ENCODE measurements at regions not wholly inside any gene's neighbourhood (a gene's known extent, or its start where the extent isn't known, plus 50 kb on each side); places are given as distances from the start of the nearest gene placed in this dataset.
A peak's percentile ranks its signal among the peaks of the same experiment; 100 is the strongest.

DNA sequence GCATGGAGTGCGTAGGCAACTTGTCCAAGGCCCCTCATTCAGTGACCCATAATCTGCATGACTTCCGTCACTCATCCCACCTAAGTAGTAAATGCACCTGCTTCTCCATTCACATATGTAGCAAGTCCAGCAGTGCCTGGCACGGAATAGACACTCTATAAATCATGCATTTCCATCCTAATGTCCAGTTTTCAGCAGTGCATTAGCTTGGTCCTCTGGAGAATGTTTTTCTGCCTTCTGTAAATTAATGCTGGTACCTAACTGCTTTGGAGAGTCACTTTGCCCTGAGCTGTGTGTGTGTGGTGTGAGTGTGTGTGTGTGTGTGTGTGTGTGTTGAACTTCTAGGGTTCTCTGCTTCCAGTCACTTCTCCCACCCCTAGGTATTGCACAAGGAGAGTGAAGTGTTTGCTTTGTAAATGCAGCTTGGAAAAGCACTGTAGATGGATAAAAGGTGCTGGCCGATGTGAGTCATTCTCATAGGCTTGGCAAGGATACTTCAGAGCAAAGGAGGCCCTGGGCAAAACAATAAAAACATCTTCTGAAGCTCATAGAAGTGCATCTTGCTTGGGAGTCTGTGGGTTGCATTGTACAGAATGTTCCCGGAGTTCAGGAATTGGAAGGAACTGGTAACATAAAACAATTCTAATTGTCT is 181.8 kb downstream of the KATNAL1 start:
- peak; percentile 95 for DNase-seq

DNA sequence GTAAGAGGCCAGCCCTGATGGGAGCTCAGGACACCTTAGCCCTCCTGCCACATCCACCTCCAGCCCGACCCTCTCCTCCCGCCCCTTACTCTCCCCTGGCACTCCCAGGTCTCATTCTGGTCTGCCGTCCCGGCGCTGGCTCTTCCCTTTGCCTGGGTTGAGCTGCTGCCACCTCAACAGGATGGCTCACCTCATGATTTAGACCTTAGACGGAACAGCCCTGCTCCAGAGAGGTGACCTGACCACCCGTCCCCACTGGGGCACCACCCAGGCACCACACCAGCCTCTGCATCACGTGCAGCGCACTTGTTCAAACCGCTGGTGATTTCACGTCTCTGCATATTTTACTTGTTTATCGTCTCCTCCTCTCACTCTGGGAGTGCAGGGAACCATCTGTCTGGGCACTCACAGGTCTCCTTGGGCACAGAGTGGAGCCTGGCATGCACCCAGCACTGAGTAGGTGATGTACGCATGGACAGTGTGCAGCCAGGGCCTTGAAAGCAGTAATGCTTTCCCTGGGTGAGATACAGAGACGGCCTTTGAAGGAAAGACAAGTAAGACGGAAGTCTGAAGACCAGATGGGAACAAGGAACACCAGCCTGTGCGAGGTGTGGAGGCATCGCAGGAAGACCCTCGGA is 183.1 kb downstream of the KATNAL1 start:
- DNase-seq = peak; percentile 70

DNA sequence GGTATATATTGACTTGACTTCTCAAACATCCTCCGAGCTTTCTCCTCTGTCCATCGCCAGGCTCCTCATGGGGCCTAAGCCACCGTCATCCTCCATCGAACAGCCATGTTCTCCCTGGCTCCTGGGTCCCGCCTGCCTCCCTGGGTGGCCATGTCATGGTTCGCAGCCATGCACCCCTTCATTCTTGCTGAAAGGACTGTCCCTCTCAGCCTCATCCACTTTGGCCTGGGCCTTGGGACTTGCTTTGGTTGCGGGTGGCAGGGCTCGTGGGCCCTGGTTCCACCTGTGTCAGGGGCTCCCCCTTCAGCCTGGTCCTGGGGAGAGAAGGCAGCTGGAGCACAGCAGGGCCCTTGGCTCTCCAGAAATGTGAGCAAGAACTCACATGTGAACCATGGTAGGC is 183.8 kb downstream of the KATNAL1 start:
- DNase-seq = no peak

DNA sequence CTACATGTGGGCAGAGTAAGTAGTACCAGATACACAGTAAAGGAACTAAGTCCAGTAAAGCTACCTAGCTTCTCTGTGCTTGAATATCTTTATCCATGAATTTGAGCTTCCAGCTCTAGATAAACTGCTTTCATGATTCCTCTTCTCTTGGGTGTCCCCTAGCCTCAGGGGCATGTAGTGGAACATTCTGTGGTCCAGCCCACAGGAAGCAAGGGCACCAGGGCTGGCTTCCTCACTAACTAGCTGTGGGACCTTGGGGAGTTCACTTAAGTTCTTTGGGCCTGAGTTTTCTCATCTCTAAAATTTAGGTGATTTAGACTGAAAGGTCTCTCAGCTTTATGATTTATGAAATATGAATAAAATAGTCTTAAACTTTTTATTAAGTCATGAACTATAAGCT is 185.7 kb downstream of the KATNAL1 start:
- DNase-seq = no peak

DNA sequence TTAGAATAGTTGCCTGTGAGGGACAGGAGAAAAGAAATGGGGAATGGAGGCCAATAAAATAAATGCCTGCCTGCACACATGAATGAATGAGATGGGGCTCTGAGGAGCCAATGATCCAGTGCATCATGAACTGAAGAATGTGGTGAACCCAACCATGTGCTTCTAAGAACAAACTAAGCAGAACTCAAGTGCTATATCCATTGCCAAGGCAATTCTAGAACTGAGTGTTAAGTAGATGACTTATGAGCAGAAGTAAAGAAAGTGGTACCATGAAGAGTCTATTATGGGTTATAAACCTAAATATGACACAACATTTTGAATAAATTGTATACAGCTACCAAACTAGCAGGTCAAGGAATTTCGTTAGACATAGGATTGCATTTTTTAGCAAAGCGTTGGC is 186.1 kb downstream of the KATNAL1 start:
- peak; percentile 12 for DNase-seq

DNA sequence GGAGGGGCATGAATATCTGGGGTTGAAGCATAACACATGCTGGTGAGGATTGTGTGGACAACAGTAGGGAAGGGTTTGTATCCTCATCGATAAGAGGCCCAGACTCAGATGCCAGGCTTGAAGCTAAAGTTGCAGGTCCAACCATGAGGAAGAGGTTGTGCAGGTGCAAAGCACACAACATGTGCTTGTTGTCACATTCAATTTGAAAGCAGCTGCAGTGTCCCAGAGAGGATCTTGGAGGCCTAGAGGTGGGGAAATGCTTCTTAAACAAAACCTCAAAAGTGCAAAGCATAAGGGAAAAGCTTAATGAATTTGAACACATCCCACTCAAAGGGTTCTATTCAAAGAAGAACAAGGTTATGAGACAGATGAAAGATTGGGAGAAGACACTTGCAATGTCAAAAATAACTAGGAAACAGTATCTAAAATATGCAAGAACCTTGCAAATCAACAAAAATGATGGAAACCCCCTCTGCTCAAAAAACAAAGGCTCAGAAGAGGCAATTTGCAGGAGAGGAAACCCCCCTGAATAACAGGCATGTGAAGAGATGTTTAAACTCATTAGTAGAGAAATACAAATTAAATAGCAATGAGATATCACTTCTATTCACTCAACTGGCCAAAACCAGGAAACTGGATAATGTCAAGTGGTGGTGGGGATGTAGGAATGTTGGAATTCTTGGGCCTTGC is 187.1 kb downstream of the KATNAL1 start:
- no peak for DNase-seq

DNA sequence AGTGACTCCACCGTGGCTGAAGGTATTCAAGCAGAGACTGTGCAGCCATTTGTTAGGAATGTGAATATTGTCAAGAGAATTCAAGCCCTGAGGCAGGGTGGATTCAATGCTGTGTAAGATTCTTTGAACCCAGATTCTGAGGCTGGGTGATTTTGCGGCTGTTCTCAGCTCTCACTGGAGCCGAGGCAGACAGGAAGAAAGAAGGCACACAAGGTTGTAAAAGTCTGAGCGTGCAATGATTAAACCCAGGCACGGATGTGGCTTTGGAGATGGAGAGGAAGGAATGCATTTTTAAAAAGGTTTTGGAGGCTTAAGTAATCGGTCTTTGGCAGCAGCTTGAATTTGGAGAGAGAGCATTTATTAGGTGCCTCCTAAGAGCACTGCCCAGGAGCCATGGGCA is 187.9 kb downstream of the KATNAL1 start:
- peak; percentile 87 for DNase-seq

DNA sequence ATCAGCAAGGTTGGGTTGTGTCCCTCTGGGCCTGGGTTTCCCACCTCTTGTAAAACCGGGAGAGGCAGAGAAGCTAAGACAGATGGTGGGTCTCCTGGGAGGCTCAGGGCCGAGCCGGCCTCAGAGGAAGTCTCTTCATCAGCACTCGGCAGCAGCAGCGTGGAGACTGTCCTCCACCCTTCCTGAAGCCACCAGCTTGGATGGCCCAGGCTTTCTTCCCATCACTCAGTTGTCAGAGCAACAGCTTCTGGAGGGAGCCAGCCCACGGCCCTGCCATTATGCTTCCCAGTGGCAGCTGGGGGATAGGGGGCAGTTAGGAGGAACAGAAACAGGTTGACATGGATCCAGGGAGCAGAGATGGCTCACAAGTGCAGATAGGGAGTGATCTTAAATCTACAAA is 191.0 kb downstream of the KATNAL1 start:
- no peak for DNase-seq

DNA sequence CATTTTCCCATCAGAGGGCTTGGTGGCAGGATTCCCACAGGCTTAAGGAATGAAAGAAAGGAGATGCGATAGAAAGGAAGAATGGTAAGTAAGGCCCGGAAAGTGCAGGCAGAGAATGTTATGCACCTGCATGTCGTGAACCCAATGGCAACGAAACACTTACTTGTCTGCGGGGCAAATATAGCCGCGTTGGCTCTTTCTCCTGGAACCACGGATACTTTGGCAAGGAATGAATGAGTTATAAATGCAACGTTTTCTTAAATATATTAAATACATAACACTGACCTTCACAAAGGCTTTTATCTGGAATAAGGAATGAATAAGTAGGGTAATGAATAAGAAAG is 192.1 kb downstream of the KATNAL1 start:
- DNase-seq = no peak

DNA sequence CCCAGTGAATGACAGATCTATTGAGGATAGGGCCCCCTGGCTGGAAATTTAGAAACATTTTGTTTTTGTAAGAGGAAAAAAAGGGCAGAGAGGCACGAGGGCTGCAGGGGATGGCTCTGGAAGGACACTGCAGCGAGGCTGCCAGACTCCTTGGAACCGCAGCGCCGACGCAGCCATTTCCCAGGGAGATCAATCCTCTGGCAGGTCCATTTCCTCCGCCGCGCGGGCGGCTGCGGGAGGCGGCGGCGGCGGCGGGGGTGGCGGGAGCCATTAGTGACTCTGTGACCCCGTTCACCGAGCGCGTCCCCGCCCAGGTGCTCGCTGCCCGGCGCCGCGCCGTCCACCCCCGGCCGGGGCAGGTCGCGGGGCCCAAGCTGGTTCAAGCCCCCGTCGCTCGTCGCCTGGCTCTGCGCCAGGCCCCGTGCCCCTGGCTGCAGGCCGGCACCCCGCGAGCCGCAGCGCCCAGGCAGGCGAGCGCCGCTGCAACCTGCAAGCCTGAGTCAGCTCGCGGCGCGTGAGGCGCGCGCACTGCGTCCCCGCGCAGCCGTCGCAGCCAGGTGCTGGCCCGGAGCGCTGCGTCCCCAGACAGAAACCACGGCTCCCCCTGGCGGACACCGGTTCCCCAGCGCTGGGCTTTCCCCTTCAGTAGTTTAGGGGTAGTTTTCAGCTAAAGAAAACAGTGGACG is 192.6 kb downstream of the KATNAL1 start:
- peak; percentile 82 for DNase-seq

DNA sequence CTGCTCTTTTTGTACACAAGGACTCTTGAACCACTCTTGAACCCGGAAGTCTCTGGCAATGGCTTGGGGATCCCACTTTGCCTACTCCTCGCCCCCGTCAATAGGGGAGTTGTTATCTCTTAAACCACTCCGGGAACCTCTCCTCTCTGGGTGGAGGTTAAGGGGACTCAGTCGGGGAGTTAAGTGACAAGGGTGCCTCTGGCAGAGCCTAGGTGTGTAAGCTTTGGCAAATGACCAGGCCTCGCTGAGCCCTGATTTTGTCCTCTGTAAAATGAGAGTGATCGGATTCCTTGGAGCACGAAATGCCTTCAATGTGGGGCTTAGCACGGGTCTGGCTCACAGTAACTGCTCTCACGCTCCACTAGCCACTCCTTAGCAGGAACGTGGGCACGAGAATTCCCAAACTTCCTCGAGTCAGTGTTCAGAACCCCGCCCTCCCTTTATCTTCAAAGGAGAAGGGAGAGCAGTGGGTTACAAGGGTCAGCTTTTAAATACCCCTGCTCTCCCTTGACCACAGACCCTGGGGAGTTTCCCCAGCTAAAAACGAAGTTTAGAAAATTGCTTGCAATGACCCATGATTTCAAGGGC is 193.3 kb downstream of the KATNAL1 start:
- peak; percentile 80 for DNase-seq

DNA sequence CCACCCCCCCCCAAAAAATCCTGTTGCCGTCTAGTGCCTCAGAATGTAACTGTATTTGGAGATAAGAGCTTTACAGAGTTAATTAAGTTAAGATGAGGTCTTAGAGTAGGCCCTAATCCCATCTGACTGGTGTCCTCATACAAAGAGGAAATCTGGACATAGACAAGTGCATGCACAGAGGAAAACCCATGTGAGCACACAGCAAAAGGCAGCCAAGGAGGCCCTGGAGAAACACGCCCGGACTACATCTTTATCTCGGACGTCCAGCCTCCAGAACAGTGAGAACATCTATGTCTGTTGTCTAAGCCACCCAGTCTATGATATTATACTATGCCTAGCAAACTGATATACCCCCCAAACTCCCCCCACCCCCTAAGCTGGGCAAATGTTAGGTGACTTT is 193.8 kb downstream of the KATNAL1 start:
- peak; percentile 57 for DNase-seq

DNA sequence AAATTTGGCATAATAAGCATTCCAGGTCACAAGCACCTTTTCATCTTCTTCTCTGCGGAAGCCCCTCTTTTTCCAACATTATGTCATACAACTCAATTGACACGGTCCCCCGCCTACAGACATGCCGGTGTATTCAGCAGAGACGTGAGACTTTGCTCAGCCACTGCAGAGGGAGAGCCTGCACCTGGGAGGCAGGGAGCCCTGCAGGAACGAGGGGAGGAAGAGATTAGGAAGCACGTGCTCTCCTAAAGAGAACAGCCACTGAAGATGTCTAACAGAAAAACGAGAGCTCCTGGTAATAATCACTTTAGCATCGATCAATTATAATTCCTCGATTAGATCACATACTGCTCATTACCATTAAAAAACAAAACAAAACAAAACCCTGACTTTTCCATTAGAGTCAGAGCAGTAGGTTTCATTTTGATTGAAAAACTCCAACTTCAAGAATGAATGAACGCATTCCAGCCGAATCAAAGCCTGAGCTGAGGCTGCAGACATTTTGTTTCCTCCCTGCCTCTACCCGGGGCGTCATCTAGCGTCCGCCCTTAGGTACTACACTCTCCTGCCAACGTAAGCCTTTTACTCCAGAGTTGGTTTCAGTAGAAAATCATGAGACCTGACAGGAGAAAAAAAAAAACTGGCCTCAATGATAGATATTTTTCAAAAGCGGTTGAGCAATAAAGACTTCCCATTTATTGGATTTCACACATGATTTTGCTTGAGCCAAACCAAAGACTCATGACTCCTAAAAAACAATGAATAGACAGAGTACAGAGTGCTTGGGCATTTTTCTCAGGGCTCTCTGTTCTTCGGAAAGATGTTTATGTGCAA is 194.5 kb downstream of the KATNAL1 start:
- DNase-seq = peak; percentile 85

DNA sequence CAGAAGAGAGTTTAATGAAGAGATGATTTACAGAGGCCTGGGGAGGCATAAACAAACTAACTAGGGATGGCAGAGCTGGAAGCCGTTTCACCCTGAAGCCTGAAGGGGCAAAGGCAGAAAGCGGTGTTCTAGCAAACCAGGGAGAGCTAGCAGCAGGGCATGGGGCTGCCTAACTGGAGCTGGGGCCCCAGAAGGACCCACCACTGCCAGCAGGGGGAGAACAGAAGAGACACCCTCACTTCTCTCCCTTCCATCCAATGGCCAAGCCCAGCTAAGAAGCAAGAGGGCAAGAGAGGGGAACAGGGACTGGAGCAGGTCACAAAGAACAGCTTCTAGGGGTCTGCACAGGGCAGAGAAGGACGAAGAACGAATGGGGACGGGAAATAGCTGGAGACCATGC is 195.5 kb downstream of the KATNAL1 start:
- DNase-seq = no peak

DNA sequence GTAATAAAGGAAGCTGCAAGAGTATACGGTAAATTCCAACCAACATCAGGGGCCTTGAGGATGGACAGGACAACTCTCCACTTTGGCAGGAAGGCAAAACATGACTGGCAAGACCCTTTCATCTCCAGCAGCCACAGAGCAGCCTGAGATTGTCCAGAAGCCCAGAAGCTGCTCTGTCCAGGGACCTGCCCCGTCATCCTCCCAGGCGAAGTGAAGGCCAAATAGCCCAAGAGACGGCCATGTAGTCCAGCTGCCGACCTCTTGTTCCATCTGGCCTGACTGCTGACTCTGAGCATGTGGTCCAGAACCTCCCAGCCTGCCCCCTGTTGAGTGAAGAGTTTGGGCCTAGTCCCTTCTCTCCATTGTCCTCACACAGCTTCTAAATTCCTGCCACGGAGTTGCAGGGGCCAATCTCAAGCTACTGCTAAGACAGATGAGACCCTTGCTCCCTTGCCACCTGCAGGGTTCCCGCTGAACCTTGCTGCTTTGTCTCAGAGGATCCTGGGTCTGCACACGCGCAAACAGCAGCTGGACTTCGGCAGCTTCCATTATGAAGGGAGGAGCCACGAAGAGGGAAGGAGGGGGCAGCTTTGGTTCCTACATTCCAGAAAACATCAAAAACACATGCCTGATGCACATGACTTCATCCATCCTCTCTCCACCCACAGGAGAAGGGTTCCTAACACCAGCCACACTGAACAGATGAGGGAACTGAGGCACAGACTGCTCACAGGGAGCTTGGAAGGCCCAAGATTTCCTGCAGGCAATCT is 196.9 kb downstream of the KATNAL1 start:
- DNase-seq = no peak

DNA sequence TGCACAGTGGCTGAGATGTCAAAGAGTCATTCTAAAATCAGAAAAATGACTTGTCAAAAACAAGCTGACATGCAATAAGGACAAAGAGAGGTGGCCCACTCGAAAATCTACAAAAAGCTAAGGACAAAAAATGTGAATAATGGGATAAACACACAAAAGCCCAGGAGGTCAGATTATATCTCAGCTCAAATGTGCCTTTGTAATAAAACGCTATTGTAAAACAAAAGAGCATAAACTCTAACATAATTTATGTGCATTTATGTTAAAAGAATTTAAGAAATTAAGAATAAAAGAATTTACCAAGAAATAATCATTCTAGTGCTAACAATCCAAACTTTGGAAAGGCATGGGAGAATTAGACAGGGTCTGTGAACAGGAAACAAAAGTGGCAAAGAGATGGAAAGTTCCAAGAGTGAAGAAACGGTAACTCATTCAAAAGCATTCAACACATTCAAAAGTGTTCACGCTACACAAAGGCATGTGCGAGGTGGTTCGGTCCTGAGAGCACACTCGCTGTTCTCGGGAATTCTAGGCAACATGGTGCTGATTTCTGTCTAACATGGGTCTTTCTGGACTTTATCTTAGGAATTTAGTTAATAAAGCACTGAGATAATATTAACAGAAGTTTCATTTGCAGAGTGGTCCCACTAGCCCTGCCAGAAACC is 197.7 kb downstream of the KATNAL1 start:
- no peak for DNase-seq

DNA sequence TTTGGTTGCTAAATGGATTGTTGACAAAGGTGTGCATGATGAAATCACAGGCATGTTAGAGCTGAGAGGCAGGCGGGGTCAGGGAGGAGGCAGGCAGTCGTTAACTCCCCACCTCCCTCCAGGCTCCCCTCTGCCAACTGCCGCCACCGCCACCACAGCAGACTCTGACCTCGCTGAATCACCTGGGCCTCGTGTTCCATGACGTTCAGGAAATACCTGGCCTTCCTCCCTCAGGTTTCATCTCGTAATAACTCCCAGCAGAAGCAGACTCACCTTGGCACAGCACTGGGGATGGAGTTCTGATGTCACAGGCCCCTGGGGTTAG is 198.5 kb downstream of the KATNAL1 start:
- DNase-seq = peak; percentile 78

DNA sequence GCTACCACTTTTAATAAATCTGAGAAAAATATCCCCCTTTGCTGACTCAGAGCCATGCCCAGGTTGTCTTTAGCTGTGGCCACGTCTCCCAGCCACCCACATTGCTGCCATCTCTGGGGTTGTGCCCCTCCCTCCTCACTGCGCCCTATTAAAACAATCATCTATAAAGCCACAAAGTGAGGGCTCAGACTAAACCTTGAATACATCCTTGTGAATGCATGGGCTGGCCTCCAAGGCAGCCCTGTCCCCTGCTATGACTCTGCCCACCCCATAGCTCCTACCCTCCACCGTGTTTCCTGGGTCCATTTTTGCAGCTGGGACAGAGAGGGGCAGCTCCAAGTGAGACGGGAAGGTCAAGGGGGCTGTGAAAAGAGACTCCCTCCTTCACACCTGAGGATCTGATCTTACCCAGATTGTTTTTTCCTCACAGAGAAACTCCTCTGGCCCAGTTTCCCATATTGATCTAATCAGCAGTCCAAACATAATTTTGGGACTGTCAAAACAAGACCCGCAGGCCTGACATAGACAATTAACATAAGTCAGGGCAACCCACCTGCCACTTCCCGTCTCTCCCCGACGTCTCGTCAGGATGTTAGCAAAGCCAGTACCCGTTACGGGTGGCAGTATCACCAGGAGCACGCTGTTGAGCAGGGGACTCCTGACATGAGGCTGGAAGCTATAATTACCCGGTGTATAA is 199.0 kb downstream of the KATNAL1 start:
- DNase-seq = peak; percentile 38

DNA sequence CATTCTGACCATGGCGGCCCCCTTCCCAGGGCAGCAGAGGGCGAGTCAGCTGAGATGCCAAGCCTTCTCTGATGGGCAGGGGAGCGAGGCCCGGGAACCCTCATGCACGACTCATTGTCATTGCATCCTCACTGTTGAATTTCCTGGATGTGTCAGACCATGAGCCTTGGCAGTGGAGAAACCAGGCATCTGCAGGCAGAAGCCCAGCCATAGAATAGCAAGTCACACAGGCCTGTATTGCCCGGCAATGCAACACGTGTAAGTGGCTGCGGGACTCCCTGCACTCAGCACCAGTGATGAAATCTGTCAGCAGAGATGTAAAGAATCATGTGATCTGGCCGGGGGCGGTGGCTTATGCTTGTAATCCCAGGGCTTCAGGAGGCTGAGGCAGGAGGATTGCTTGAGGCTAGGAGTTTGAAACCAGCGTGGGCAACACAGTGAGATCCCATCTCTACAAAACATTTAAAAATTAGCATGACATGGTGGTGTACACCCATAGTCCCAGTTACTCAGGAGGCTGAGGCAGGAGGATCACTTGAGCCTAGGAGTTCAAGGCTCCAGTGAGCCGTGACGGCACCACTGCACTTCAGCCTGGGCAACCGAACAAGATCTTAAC is 199.7 kb downstream of the KATNAL1 start:
- peak; percentile 25 for DNase-seq

DNA sequence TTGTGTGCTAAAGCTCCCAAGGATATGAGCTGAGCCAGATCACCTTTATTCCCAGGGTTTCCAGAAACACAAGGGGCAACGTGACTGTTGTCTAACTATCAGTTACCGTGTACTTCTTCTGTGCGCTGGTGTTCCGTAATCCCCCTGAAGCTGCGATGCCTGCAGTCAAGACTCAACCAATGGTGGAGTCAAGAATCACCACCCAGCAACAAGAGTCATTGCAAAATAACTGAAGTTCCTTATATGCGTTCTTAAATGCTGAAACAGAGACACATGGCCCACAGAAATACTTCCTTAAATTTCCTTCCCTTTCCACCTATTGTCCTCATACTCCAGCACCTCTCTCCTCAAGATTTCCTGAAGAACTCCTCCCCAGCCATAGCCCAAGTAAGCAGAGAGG is 200.2 kb downstream of the KATNAL1 start:
- DNase-seq = no peak

All from DMS79 treated with DMSO at 0.1 percent for 48 hours (cell line).